NCI-H748 (cell line): ENCODE measurements at regions not wholly inside any gene's neighbourhood (a gene's known extent, or its start where the extent isn't known, plus 50 kb on each side); places are given as distances from the start of the nearest gene placed in this dataset.

Experiments
- DNase-seq: peaks from one replicate; lab custom pipeline; 2025; ENCODE audit not compliant: unreplicated experiment; lab: John Stamatoyannopoulos, UW

GRCh38 chr10:58885146-58885545, 291.3 kb upstream of the PHYHIPL start:
- no peak for DNase-seq

GRCh38 chr10:58885686-58886345, 290.6 kb upstream of the PHYHIPL start:
- no peak for DNase-seq

GRCh38 chr10:58886406-58886805, 290.0 kb upstream of the PHYHIPL start:
- peak; percentile 51 for DNase-seq

- no peak for DNase-seq
These were observed 289.0 kb upstream of the PHYHIPL start for GRCh38 chr10:58887474-58887873.

- DNase-seq, result no peak
These were observed 287.5 kb upstream of the PHYHIPL start for GRCh38 chr10:58888957-58889356.

- DNase-seq, result peak; percentile 77
These were observed 284.4 kb upstream of the PHYHIPL start for GRCh38 chr10:58892031-58892531.

- DNase-seq, result no peak
These were observed 281.5 kb upstream of the PHYHIPL start for GRCh38 chr10:58894929-58895328.

- DNase-seq, result no peak
These were observed 280.2 kb upstream of the PHYHIPL start for GRCh38 chr10:58896229-58896628.

GRCh38 chr10:58897236-58897635, 279.2 kb upstream of the PHYHIPL start:
- DNase-seq, result no peak

GRCh38 chr10:58897708-58898107, 278.7 kb upstream of the PHYHIPL start:
- no peak for DNase-seq

- peak; percentile 62 for DNase-seq
These were observed 277.4 kb upstream of the PHYHIPL start for GRCh38 chr10:58898854-58899573.

GRCh38 chr10:58901092-58901646, 275.3 kb upstream of the PHYHIPL start:
- DNase-seq, result no peak

GRCh38 chr10:58903071-58903470, 273.4 kb upstream of the PHYHIPL start:
- no peak for DNase-seq

GRCh38 chr10:58909881-58910280, 266.6 kb upstream of the PHYHIPL start:
- no peak for DNase-seq

- DNase-seq, result no peak
These were observed 262.7 kb upstream of the PHYHIPL start for GRCh38 chr10:58913717-58914116.

- DNase-seq, result no peak
These were observed 257.6 kb upstream of the PHYHIPL start for GRCh38 chr10:58918887-58919286.

- peak; percentile 60 for DNase-seq
These were observed 256.4 kb upstream of the PHYHIPL start for GRCh38 chr10:58919927-58920654.

- DNase-seq, result no peak
These were observed 255.8 kb upstream of the PHYHIPL start for GRCh38 chr10:58920655-58921003.

GRCh38 chr10:58921421-58921855, 255.0 kb upstream of the PHYHIPL start:
- no peak for DNase-seq

GRCh38 chr10:58925381-58925780, 251.1 kb upstream of the PHYHIPL start:
- no peak for DNase-seq

GRCh38 chr10:58930500-58930899, 245.9 kb upstream of the PHYHIPL start:
- DNase-seq, result no peak

- DNase-seq, result no peak
These were observed 244.3 kb upstream of the PHYHIPL start for GRCh38 chr10:58932126-58932525.
